Progenitor cell of endocrine pancreas (in vitro differentiated cells): ENCODE measurements at regions not wholly inside any gene's neighbourhood (a gene's known extent, or its start where the extent isn't known, plus 50 kb on each side); places are given as distances from the start of the nearest gene placed in this dataset.

Experiments used
- DNase-seq: peaks from one replicate; pipeline ENCODE4 v3.0.0; 2021; ENCODE audit warnings: low spot score; ENCODE audit not compliant: unreplicated experiment
- H3K27ac Mint-ChIP-seq: 2 replicates; pipeline ENCODE4 v1.8.0; 2021; ENCODE audit warnings: mild to moderate bottlenecking, moderate library complexity, mixed read lengths
- H3K27me3 Mint-ChIP-seq: 2 replicates; pipeline ENCODE4 v1.8.0; 2021; ENCODE audit warnings: mixed read lengths
- H3K36me3 Mint-ChIP-seq: 2 replicates; pipeline ENCODE4 v1.8.0; 2022; ENCODE audit warnings: mixed read lengths; ENCODE audit not compliant: insufficient read depth
- H3K4me1 Mint-ChIP-seq: 2 replicates; pipeline ENCODE4 v1.8.0; 2021; ENCODE audit warnings: low read depth, mixed read lengths
- H3K4me3 Mint-ChIP-seq: 2 replicates; pipeline ENCODE4 v1.8.0; 2021; ENCODE audit warnings: low read depth, mild to moderate bottlenecking, moderate library complexity, mixed read lengths
- H3K9me3 Mint-ChIP-seq: 2 replicates; pipeline ENCODE4 v1.8.0; 2021; ENCODE audit warnings: low read depth, mixed read lengths
- CTCF ChIP-seq: fragments of 200-600 bp; sonication (generic); IDR thresholded peaks from one replicate; pipeline ENCODE4 v1.5.0; 2021; ENCODE audit warnings: antibody characterized with exemption, mild to moderate bottlenecking; ENCODE audit not compliant: unreplicated experiment

GRCh38 chr14:97866664-97867063, 1069.5 kb downstream of the VRK1 start:
- TF ChIP-seq CTCF: no peak
- no peak overlapping the region for H3K27ac Mint-ChIP-seq
- no peak overlapping the region for H3K4me3 Mint-ChIP-seq
- peaks cover 4% of the 10 kb centered on the region for H3K9me3 Mint-ChIP-seq
- H3K4me1 Mint-ChIP-seq: peaks cover 8% of the 10 kb centered on the region
- H3K36me3 Mint-ChIP-seq: no peaks in the 10 kb centered on the region
- H3K27me3 Mint-ChIP-seq: peaks cover 6% of the 10 kb centered on the region
- no peak for DNase-seq

- H3K27ac Mint-ChIP-seq: no peak overlapping the region
- no peak for DNase-seq
- H3K27me3 Mint-ChIP-seq: peaks cover 2% of the 10 kb centered on the region
- no peaks in the 10 kb centered on the region for H3K9me3 Mint-ChIP-seq
- H3K36me3 Mint-ChIP-seq: no peaks in the 10 kb centered on the region
- TF ChIP-seq CTCF: no peak
- H3K4me1 Mint-ChIP-seq: no peaks in the 10 kb centered on the region
- H3K4me3 Mint-ChIP-seq: no peak overlapping the region
Measured at GRCh38 chr14:97873291-97873690, 1076.1 kb downstream of the VRK1 start.

- DNase-seq: no peak
- H3K4me1 Mint-ChIP-seq: no peaks in the 10 kb centered on the region
- no peak for TF ChIP-seq CTCF
- H3K27ac Mint-ChIP-seq: no peak overlapping the region
- no peaks in the 10 kb centered on the region for H3K36me3 Mint-ChIP-seq
- no peak overlapping the region for H3K4me3 Mint-ChIP-seq
- no peaks in the 10 kb centered on the region for H3K9me3 Mint-ChIP-seq
- H3K27me3 Mint-ChIP-seq: peaks cover 7% of the 10 kb centered on the region
Measured at GRCh38 chr14:97874394-97874793, 1077.2 kb downstream of the VRK1 start.

GRCh38 chr14:97878206-97878605, 1081.0 kb downstream of the VRK1 start:
- Mint-ChIP-seq H3K27me3 (peaks cover 4% of the 10 kb centered on the region), H3K36me3 (no peaks in the 10 kb centered on the region), H3K4me1 (no peaks in the 10 kb centered on the region), H3K9me3 (no peaks in the 10 kb centered on the region), H3K27ac (no peak overlapping the region), H3K4me3 (no peak overlapping the region)
- TF ChIP-seq CTCF: no peak
- DNase-seq: no peak

GRCh38 chr14:97878727-97879126, 1081.5 kb downstream of the VRK1 start:
- no peaks in the 10 kb centered on the region for H3K4me1 Mint-ChIP-seq
- no peak for DNase-seq
- no peak for TF ChIP-seq CTCF
- H3K36me3 Mint-ChIP-seq: no peaks in the 10 kb centered on the region
- H3K9me3 Mint-ChIP-seq: no peaks in the 10 kb centered on the region
- no peak overlapping the region for H3K4me3 Mint-ChIP-seq
- H3K27me3 Mint-ChIP-seq: peaks cover 4% of the 10 kb centered on the region
- H3K27ac Mint-ChIP-seq: no peak overlapping the region
